Small intestine (tissue), 7 donors: ENCODE measurements at regions not wholly inside any gene's neighbourhood (a gene's known extent, or its start where the extent isn't known, plus 50 kb on each side); places are given as distances from the start of the nearest gene placed in this dataset.
"Not testable (repeated sequence)": the region's sequence is repeated elsewhere in the genome, so short reads cannot be mapped to it uniquely, and the experiment has no call there.

Source experiments
- DNase-seq, 2 donors: peaks; one replicate each; pipeline versions ENCODE4 v3.0.0 to v3.0.0-alpha.2; 2013
- FAIRE-seq: peaks from 2 replicates; lab custom pipeline; 2012; peaks lifted over from hg19 to GRCh38; lab: Jason Lieb, UNC
- H3K27ac ChIP-seq, 3 donors: one replicate each; pipeline ENCODE4 v1.5.1; 2013; ENCODE audit warnings: low read length in 2 of 3, mild to moderate bottlenecking in 2 of 3, control low read depth in 1 of 3, inconsistent platforms in 1 of 3, low read depth in 1 of 3, moderate library complexity in 1 of 3
- H3K27me3 ChIP-seq, 3 donors: one replicate each; pipeline ENCODE4 v1.6.1; 2013; ENCODE audit warnings: low read length in 3 of 3, inconsistent platforms in 1 of 3; ENCODE audit not compliant: control insufficient read depth in 3 of 3, insufficient read depth in 3 of 3
- H3K36me3 ChIP-seq, 3 donors: one replicate each; pipeline ENCODE4 v1.6.1; 2013; ENCODE audit warnings: low read length in 3 of 3, inconsistent platforms in 1 of 3, low read depth in 1 of 3, mild to moderate bottlenecking in 1 of 3, moderate library complexity in 1 of 3; ENCODE audit not compliant: control insufficient read depth in 3 of 3, insufficient read depth in 2 of 3
- H3K4me1 ChIP-seq, 3 donors: one replicate each; pipeline ENCODE4 v1.6.1; 2013; ENCODE audit warnings: low read length in 2 of 3, inconsistent platforms in 1 of 3, low read depth in 1 of 3, mild to moderate bottlenecking in 1 of 3, moderate library complexity in 1 of 3; ENCODE audit not compliant: control insufficient read depth in 3 of 3, insufficient read depth in 2 of 3
- H3K4me3 ChIP-seq, 3 donors: one replicate each; pipeline ENCODE4 v1.5.1; 2013; ENCODE audit warnings: low read length in 3 of 3, control low read depth in 1 of 3, inconsistent platforms in 1 of 3, low read depth in 1 of 3, mild to moderate bottlenecking in 1 of 3, moderate library complexity in 1 of 3
- H3K9me3 ChIP-seq, 2 donors: one replicate each; pipeline ENCODE4 v1.6.1; 2013; ENCODE audit warnings: low read depth in 1 of 2, low read length in 1 of 2; ENCODE audit not compliant: control insufficient read depth in 2 of 2, insufficient read depth in 1 of 2
- WGBS, 3 donors: extraction: QIAGEN DNeasy Blood & Tissue Kit; methylation state at CpG; one replicate each; pipeline ENCODE4 v1.1.7; 2013; 5-methylcytosine and 5-hydroxymethylcytosine counted together
- donor health status: healthy with polysubstance abuse.
- donor health status: control.
- donor health status: control.
- donor health status: Bipolar disorder and iron deficiency.
- donor health status: healthy.

DNA sequence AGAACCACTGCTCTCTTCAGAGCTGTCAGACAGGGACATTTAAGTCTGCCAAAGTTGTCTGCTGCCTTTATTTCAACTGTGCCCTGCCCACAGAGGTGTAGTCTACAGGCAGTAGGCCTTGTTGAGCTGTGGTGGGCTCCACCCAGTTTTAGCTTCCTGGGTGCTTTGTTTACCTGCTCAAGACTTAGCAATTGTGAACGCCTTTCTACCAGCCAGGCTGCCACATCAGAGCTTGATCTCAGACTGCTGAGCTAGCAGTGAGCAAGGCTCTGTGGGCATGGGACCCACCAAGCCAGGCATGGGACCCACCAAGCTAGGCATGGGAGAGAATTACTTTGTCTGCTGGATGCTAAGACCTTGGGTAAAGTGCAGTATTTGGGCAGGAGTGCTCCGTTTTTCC is 351.8 kb downstream of the CDY1 start:
- DNase-seq, H3K4me1 ChIP-seq, H3K27ac ChIP-seq, FAIRE-seq, H3K9me3 ChIP-seq, H3K4me3 ChIP-seq, H3K27me3 ChIP-seq, H3K36me3 ChIP-seq: not testable (repeated sequence)
- no CpG with 5 or more reads among the region's 2 CpGs for WGBS, 3 donors

DNA sequence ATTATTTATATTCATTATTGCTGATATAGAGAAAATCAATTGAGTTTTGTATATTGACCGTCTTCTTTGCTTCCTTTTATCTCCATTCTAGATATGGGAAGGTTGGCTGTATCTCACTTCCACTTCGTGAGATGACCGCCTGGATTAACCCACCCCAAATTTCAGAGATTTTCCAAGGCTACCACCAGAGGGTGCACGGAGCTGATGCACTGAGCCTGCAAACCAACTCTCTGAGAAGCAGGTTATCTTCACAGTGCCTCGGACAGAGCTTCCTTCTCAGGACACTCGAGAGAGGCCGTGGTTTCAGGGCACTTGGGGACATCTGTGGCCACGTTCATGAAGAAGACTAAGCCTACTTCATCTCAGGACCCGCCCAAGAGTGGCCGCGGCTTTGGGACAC is 365.8 kb downstream of the CDY1 start:
- not testable (repeated sequence) for H3K4me3 ChIP-seq, H3K36me3 ChIP-seq, H3K27ac ChIP-seq, H3K4me1 ChIP-seq, H3K9me3 ChIP-seq, DNase-seq, H3K27me3 ChIP-seq
- no CpG with 5 or more reads among the region's 11 CpGs for WGBS, 3 donors
- peak; percentile 26 for FAIRE-seq

DNA sequence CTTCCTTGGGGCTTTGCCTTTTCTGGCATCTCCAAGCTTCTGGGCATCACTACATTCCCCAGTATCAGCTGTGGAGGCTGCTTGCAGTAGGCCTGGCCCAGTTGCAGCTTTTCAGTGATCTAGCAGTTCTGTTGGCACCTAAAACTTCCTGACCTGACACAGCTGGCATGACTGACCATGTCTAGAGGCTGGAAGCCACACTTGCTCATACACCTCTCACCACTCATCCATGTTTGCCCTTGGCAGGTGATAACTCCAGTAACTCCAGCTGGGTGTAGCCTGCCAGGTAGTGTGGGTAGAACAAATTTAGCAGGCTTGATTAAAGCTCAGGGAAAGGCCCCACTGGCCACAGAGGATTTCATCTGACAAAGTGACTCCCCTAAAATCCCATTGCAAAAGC is 377.9 kb downstream of the CDY1 start:
- not testable (repeated sequence) for H3K4me1 ChIP-seq, H3K4me3 ChIP-seq, H3K36me3 ChIP-seq, FAIRE-seq, H3K9me3 ChIP-seq, H3K27ac ChIP-seq, DNase-seq, H3K27me3 ChIP-seq

DNA sequence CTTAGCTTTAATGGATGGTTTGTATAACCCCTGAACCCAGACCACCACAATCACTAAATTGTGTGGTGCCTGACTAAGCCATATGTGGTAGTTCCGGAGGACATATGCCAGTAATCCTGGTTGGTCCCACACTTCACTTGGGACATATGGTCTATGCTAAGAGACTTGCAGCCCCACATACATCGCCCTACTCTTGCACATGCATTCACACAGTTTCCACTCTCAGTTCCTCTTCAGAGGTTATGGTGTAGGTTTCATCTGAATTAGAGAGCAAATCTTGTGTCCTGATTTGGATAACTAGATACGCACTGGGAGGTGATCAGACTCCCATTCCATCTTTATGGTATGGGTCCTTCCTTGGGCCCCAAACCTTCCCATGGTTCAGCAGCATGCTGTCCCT is 425.4 kb downstream of the CDY1 start:
- not testable (repeated sequence) for H3K4me1 ChIP-seq, FAIRE-seq, H3K4me3 ChIP-seq, H3K27me3 ChIP-seq, H3K9me3 ChIP-seq, H3K27ac ChIP-seq, H3K36me3 ChIP-seq, DNase-seq
- WGBS, 3 donors, result no CpG with 5 or more reads among the region's 3 CpGs

DNA sequence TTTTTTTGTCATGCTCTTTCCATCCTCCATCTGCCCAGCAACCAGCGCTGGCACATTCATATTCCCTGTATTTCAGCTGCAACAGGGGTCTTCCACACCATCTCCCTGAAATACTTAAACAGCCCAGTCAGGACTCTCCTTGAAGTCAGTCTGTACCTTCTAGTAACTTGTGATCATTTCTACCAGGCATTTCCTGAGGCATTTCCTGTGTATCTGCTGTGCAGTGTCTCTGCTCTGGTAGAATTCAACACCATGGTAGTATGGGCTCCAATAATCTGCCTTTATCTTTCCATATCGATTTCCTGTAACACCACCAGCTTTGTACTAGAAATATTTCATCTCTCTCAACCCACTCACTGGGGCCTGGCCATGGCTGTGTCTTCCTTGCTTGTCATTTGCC is 436.0 kb downstream of the CDY1 start:
- WGBS, 3 donors, result no CpG with 5 or more reads among the region's 2 CpGs
- DNase-seq, H3K27ac ChIP-seq, H3K27me3 ChIP-seq, H3K4me1 ChIP-seq, H3K4me3 ChIP-seq, H3K36me3 ChIP-seq, H3K9me3 ChIP-seq, FAIRE-seq: not testable (repeated sequence)

DNA sequence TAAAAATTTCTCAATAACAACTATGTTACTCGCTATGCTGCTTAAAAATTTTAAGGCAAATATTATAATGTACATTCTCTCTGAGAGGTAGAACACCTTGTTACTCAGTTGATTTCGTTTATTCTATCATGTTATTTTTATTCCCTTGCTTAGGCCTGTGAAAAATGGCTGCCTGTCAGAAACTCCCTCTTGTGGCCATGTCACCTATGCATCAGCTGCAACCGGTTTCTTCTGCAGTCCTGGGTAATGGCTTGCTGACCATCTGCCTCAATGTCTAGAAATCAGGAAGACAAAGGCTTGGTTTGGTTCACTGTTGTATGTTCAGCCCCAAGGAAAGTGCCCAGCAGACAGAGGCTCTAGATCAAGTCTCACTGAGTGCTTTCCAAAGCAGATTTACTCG is 437.3 kb downstream of the CDY1 start:
- WGBS, 3 donors, result no CpG with 5 or more reads among the region's 4 CpGs
- H3K36me3 ChIP-seq, FAIRE-seq, H3K4me3 ChIP-seq, DNase-seq, H3K9me3 ChIP-seq, H3K27me3 ChIP-seq, H3K27ac ChIP-seq, H3K4me1 ChIP-seq: not testable (repeated sequence)

DNA sequence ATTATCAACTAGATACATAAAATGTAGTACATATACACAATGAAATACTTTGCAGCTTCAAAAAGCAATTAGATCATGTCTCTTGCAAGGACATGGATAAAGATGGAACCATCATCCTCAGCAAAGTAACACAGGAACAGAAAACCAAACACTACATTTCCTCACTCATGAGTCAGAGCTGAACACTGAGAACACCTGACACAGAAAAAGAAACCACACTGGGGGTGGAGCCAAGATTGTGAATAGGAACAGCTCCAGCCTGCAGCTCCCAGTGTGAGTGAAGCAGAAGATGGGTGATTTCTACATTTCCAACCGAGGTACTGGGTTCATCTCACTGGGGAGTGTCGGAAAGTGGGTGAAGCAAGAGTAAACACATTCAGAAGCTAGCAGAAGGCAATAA is 451.2 kb downstream of the CDY1 start:
- not testable (repeated sequence) for H3K27ac ChIP-seq, H3K27me3 ChIP-seq, H3K9me3 ChIP-seq, H3K4me3 ChIP-seq, FAIRE-seq, H3K4me1 ChIP-seq, DNase-seq, H3K36me3 ChIP-seq
- no CpG with 5 or more reads among the region's 2 CpGs for WGBS, 3 donors

DNA sequence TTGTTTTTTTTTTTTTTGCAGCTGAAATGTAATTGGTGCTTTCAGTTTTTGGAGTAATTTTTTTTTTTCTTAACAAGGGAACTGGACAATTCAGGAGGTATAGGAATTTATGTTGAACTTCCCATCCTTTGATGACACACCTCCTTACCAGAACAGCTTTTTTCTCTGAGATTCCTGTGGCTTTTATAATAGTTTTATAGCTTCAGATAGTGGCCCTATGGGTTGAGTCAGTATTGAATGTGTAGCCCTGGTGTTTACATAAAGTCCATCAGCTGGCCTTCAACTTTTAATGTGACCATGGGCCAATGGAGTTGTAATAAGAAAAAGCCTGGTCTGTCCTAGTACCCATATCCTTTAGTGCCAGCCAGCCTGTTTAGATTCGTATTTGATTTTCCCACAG is 457.5 kb downstream of the CDY1 start:
- not testable (repeated sequence) for H3K27ac ChIP-seq, H3K36me3 ChIP-seq, FAIRE-seq, H3K4me3 ChIP-seq, H3K9me3 ChIP-seq, H3K4me1 ChIP-seq, H3K27me3 ChIP-seq, DNase-seq
- WGBS, 3 donors, result no CpG with 5 or more reads among the region's 1 CpG

DNA sequence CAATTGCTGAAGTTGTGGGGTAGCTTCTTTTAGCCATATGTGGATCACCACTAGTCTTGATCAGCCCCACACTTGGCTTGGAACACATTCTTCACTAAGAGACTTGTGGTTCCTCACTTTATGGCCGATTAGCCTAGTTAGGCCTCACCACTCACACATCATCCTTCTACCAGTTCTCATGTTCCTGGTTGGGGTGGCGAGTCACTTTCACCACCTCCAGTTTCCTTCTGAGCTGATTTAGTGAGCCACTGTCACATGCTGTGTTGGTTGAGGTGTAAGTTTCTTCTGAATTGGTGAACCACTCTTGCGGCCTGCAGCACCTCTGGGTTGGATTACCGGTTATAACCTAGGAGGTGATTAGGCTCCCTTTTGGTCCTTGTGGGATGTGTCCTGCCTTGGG is 459.3 kb downstream of the CDY1 start:
- not testable (repeated sequence) for FAIRE-seq, H3K27me3 ChIP-seq, H3K27ac ChIP-seq, H3K4me1 ChIP-seq, H3K4me3 ChIP-seq, DNase-seq, H3K9me3 ChIP-seq, H3K36me3 ChIP-seq
- no CpG with 5 or more reads among the region's 4 CpGs for WGBS, 3 donors
